Esophagus mucosa (tissue), 1 donor: ENCODE measurements at regions not wholly inside any gene's neighbourhood (a gene's known extent, or its start where the extent isn't known, plus 50 kb on each side); places are given as distances from the start of the nearest gene placed in this dataset.
A peak's percentile ranks its signal among the peaks of the same experiment; 100 is the strongest.

ENCODE experiments used
- ATAC-seq: fragments of 200-7000 bp; cut with Tn5 transposase; one replicate; pipeline ENCODE4 v1.9.1; 2020
- donor health status: DM: yes; HTN: yes; CAD: no.

- ATAC-seq = no peak
Observed at GRCh38 chr9:106620866-106621265, 242.1 kb upstream of the ZNF462 start.

GRCh38 chr9:106621313-106622163 is 241.4 kb upstream of the ZNF462 start:
- ATAC-seq = no peak

GRCh38 chr9:106622164-106622487 is 240.8 kb upstream of the ZNF462 start:
- ATAC-seq = no peak

GRCh38 chr9:106623558-106623957 is 239.4 kb upstream of the ZNF462 start:
- no peak for ATAC-seq

GRCh38 chr9:106625259-106625789 is 237.6 kb upstream of the ZNF462 start:
- ATAC-seq = no peak

- no peak for ATAC-seq
Observed at GRCh38 chr9:106626936-106627335, 236.0 kb upstream of the ZNF462 start.

GRCh38 chr9:106632621-106633020 is 230.3 kb upstream of the ZNF462 start:
- no peak for ATAC-seq

GRCh38 chr9:106634183-106634582 is 228.8 kb upstream of the ZNF462 start:
- no peak for ATAC-seq

- ATAC-seq = no peak
Observed at GRCh38 chr9:106634641-106635040, 228.3 kb upstream of the ZNF462 start.

- no peak for ATAC-seq
Observed at GRCh38 chr9:106637486-106637885, 225.5 kb upstream of the ZNF462 start.

GRCh38 chr9:106639873-106640568 is 222.9 kb upstream of the ZNF462 start:
- no peak for ATAC-seq

- no peak for ATAC-seq
Observed at GRCh38 chr9:106643211-106643930, 219.6 kb upstream of the ZNF462 start.

GRCh38 chr9:106644661-106645060 is 218.3 kb upstream of the ZNF462 start:
- ATAC-seq = no peak

GRCh38 chr9:106648799-106649198 is 214.2 kb upstream of the ZNF462 start:
- ATAC-seq = no peak

- no peak for ATAC-seq
Observed at GRCh38 chr9:106649664-106650063, 213.3 kb upstream of the ZNF462 start.

GRCh38 chr9:106653213-106653612 is 209.8 kb upstream of the ZNF462 start:
- ATAC-seq = no peak

GRCh38 chr9:106655966-106656365 is 207.0 kb upstream of the ZNF462 start:
- no peak for ATAC-seq

GRCh38 chr9:106657926-106658325 is 205.0 kb upstream of the ZNF462 start:
- no peak for ATAC-seq

GRCh38 chr9:106668534-106668933 is 194.4 kb upstream of the ZNF462 start:
- ATAC-seq = peak; percentile 71

GRCh38 chr9:106669835-106670234 is 193.1 kb upstream of the ZNF462 start:
- no peak for ATAC-seq

GRCh38 chr9:106670418-106670817 is 192.5 kb upstream of the ZNF462 start:
- ATAC-seq = no peak

GRCh38 chr9:106675780-106676179 is 187.2 kb upstream of the ZNF462 start:
- no peak for ATAC-seq

GRCh38 chr9:106677374-106677773 is 185.6 kb upstream of the ZNF462 start:
- ATAC-seq = no peak
